B cell (primary cell): ENCODE measurements at regions not wholly inside any gene's neighbourhood (a gene's known extent, or its start where the extent isn't known, plus 50 kb on each side); places are given as distances from the start of the nearest gene placed in this dataset.

Experiments used
- ATAC-seq: fragments of 200-7000 bp; cut with Tn5 transposase; one replicate; pipeline ENCODE4 v1.10.0; 2021; ENCODE audit warnings: low read depth, mild to moderate bottlenecking, moderate number of reproducible peaks, moderate library complexity
- CTCF ChIA-PET: fragments of 350-600 bp; sonication (Branson Sonifier 250); formaldehyde crosslinking; loops from one replicate; lab custom pipeline; 2021; ENCODE audit warnings: antibody characterized with exemption, inconsistent platforms; lab: Charles Lee
- POLR2A ChIA-PET: fragments of 350-600 bp; sonication (Branson Sonifier 250); formaldehyde crosslinking; loops from one replicate; lab custom pipeline; 2021; ENCODE audit warnings: antibody characterized with exemption; lab: Charles Lee
- DNase-seq: peaks from one replicate; pipeline ENCODE4 v3.0.0; 2013
- H2AFZ ChIP-seq: 2 replicates; pipeline ENCODE4 v1.6.1; 2012; ENCODE audit warnings: mild to moderate bottlenecking, low read depth, low read length; ENCODE audit not compliant: insufficient read depth, poor library complexity, severe bottlenecking
- H3K27ac ChIP-seq, 2 donors: 1 replicate in 1 of 2; 2 replicates in 1 of 2; pipeline ENCODE4 v1.5.1; 2012 to 2013; ENCODE audit warnings: low read length in 2 of 2, mild to moderate bottlenecking in 2 of 2, moderate library complexity in 1 of 2
- H3K27me3 ChIP-seq, 4 experiments: fragments of 200-600 bp in 1 of 4; sonication (generic) in 1 of 4; replicated peaks in 1 of 4; 1 replicate in 2 of 4; 2 replicates in 2 of 4; pipeline versions ENCODE4 v1.6.1 to v1.7.0; 2013 to 2016; ENCODE audit warnings: low read length in 3 of 4, mild to moderate bottlenecking in 2 of 4, mixed read lengths in 1 of 4, moderate library complexity in 1 of 4; ENCODE audit not compliant: insufficient read depth in 4 of 4, control insufficient read depth in 3 of 4; ENCODE audit errors: control extremely low read depth in 1 of 4
- H3K36me3 ChIP-seq, 2 experiments: replicated peaks in 1 of 2; 1 replicate in 1 of 2; 2 replicates in 1 of 2; pipeline versions ENCODE4 v1.6.1 to v1.7.1; 2013; ENCODE audit warnings: low read length in 1 of 2; ENCODE audit not compliant: insufficient read depth in 2 of 2, control insufficient read depth in 1 of 2; ENCODE audit errors: control extremely low read depth in 1 of 2, extremely low read depth in 1 of 2
- H3K4me1 ChIP-seq, 2 donors: fragments of 200-600 bp in 1 of 2; sonication (generic) in 1 of 2; 1 replicate in 1 of 2; 2 replicates in 1 of 2; pipeline versions ENCODE4 v1.5.1 to v1.6.1; 2013 to 2017; ENCODE audit warnings: low read length in 2 of 2; ENCODE audit not compliant: control insufficient read depth in 2 of 2, insufficient read depth in 2 of 2
- H3K4me2 ChIP-seq: replicated peaks from 2 replicates; pipeline ENCODE3; 2012; ENCODE audit warnings: mild to moderate bottlenecking, low read depth, low read length; ENCODE audit not compliant: poor library complexity, severe bottlenecking
- H3K4me3 ChIP-seq, 5 experiments: fragments of 200-600 bp in 1 of 5; sonication (generic) in 1 of 5; 1 replicate in 3 of 5; 2 replicates in 2 of 5; pipeline versions ENCODE4 v1.5.1 to v1.7.0; 2011 to 2016; ENCODE audit warnings: low read length in 4 of 5, mild to moderate bottlenecking in 4 of 5, low read depth in 2 of 5, control low read depth in 1 of 5, moderate library complexity in 1 of 5; ENCODE audit not compliant: insufficient read depth in 1 of 5; ENCODE audit errors: control extremely low read depth in 1 of 5, extremely low read depth in 1 of 5
- H3K79me2 ChIP-seq: fragments of 200-600 bp; sonication (generic); one replicate; pipeline ENCODE4 v1.6.0; 2016; ENCODE audit warnings: low read length; ENCODE audit not compliant: control insufficient read depth, insufficient read depth
- H3K9ac ChIP-seq: fragments of 200-600 bp; sonication (generic); 2 replicates; pipeline ENCODE4 v1.6.1; 2017; ENCODE audit warnings: mild to moderate bottlenecking, low read length, moderate library complexity
- H3K9me3 ChIP-seq, 3 donors: one replicate each; pipeline versions ENCODE4 v1.6.1 to v1.7.1; 2013; ENCODE audit warnings: low read length in 2 of 3; ENCODE audit not compliant: control insufficient read depth in 2 of 3, insufficient read depth in 1 of 3; ENCODE audit errors: control extremely low read depth in 1 of 3
- H4K20me1 ChIP-seq: 2 replicates; pipeline ENCODE4 v1.6.0; 2012; ENCODE audit warnings: mild to moderate bottlenecking, low read length; ENCODE audit not compliant: insufficient read depth, control insufficient read depth, poor library complexity, severe bottlenecking
- H3K27ac Mint-ChIP-seq: one replicate; pipeline ENCODE4 v1.8.0; 2021; ENCODE audit warnings: mixed read lengths
- H3K27me3 Mint-ChIP-seq: one replicate; pipeline ENCODE4 v1.8.0; 2021; ENCODE audit warnings: mixed read lengths
- H3K4me1 Mint-ChIP-seq: one replicate; pipeline ENCODE4 v1.8.0; 2021; ENCODE audit warnings: mixed read lengths
- H3K4me3 Mint-ChIP-seq: one replicate; pipeline ENCODE4 v1.8.0; 2021; ENCODE audit warnings: mixed read lengths
- H3K9me3 Mint-ChIP-seq: one replicate; pipeline ENCODE4 v1.8.0; 2022; ENCODE audit warnings: mixed read lengths; ENCODE audit not compliant: insufficient read depth
- EZH2 ChIP-seq: IDR thresholded peaks from 2 replicates; pipeline ENCODE4 v1.6.1; 2012; ENCODE audit warnings: borderline replicate concordance, low read depth, mild to moderate bottlenecking, moderate library complexity, low read length; ENCODE audit not compliant: insufficient read depth, poor library complexity, severe bottlenecking
- WGBS: methylation state at CpG from one replicate; pipeline ENCODE4 v1.1.5; 2013; ENCODE audit warnings: missing lambda C conversion rate; ENCODE audit not compliant: insufficient coverage; 5-methylcytosine and 5-hydroxymethylcytosine counted together
- intact Hi-C: fragments of 100-400 bp; cut with micrococcal nuclease; formaldehyde crosslinking; loops from one replicate; pipeline ENCODE4 v1.10.0; 2022
- TF ChIP-seq, protein P1 (sequence below): fragments of 200-600 bp; IDR thresholded peaks from one replicate; pipeline ENCODE4 v1.8.0; 2022; ENCODE audit warnings: antibody characterized with exemption, mild to moderate bottlenecking

DNA sequence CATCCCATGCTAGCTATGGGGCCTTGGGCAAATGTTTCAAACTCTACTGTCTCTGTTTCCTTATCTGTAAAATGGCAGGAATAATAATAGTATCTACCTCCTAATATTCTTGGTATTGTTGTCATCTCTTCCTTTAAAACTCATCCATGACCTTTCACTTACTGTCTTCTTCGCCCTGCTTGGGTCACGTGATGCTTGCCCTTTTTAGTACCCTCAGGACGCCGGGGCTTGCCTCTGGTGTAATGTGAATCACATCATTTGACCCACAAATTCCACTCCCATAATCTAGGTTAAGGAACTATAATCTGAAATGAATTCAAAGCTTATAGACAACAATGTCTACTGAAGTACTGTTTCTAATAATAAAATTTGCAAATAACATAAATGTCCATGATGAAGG is 162.7 kb downstream of the DRD1 start:
- Mint-ChIP-seq H3K27me3 (no peaks in the 10 kb centered on the region), H3K27ac (no peak overlapping the region), H3K4me3 (no peak overlapping the region), H3K4me1 (peaks cover 3% of the 10 kb centered on the region), H3K9me3 (peaks cover 5% of the 10 kb centered on the region)
- Histone ChIP-seq H3K4me2 (no peak overlapping the region), H3K4me3 (no peak overlapping the region), H2AFZ (no peak overlapping the region), H3K27me3 (peaks cover 0 to 4% (median 1%) of the 10 kb centered on the region in 4 experiments), H3K4me1 (no peaks in the 10 kb centered on the region), H3K79me2 (no peaks in the 10 kb centered on the region), H3K9ac (no peak overlapping the region), H3K27ac (no peak overlapping the region), H3K9me3 (peaks cover 0 to 3% (median 0%) of the 10 kb centered on the region in 3 donors), H3K36me3 (no peaks in the 10 kb centered on the region), H4K20me1 (no peaks in the 10 kb centered on the region)
- CTCF ChIA-PET: no interaction called here
- POLR2A ChIA-PET: no interaction called here
- intact Hi-C loops: no loop called here
- WGBS: 64% methylated on average over 2 of the region's 4 CpGs
- no peak for TF ChIP-seq EZH2
- ATAC-seq (no peak), DNase-seq (no peak)

DNA sequence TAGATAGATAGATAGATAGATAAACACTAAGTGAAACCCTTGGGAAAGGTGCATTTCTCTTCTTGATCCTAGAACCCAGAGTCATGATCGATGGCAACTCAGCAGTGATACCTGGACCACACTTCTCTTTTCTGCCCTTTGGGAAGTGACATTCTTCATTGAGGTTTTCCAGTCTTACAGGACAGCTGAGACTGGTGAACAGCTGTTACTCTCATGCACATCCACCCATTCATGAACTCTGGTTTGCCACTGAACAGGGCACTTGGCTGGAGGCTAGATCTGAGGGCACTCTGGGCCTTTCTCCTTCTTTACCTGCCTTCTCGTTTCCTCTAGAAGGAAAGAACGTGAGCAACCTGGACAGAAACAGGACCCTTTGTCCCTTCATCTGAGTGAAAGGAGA is 164.5 kb downstream of the DRD1 start:
- H4K20me1 ChIP-seq: no peaks in the 10 kb centered on the region
- H3K9ac ChIP-seq: no peak overlapping the region
- H3K4me1 ChIP-seq: no peaks in the 10 kb centered on the region
- H3K9me3 Mint-ChIP-seq: peaks cover 5% of the 10 kb centered on the region
- H3K79me2 ChIP-seq: no peaks in the 10 kb centered on the region
- TF ChIP-seq, protein P1, sequence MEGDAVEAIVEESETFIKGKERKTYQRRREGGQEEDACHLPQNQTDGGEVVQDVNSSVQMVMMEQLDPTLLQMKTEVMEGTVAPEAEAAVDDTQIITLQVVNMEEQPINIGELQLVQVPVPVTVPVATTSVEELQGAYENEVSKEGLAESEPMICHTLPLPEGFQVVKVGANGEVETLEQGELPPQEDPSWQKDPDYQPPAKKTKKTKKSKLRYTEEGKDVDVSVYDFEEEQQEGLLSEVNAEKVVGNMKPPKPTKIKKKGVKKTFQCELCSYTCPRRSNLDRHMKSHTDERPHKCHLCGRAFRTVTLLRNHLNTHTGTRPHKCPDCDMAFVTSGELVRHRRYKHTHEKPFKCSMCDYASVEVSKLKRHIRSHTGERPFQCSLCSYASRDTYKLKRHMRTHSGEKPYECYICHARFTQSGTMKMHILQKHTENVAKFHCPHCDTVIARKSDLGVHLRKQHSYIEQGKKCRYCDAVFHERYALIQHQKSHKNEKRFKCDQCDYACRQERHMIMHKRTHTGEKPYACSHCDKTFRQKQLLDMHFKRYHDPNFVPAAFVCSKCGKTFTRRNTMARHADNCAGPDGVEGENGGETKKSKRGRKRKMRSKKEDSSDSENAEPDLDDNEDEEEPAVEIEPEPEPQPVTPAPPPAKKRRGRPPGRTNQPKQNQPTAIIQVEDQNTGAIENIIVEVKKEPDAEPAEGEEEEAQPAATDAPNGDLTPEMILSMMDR: no peak
- TF ChIP-seq EZH2: no peak
- H3K4me3 Mint-ChIP-seq: no peak overlapping the region
- DNase-seq: no peak
- 88% methylated on average over 3 of the region's 3 CpGs for WGBS
- H3K36me3 ChIP-seq: no peaks in the 10 kb centered on the region
- peaks cover 3% of the 10 kb centered on the region for H3K4me1 Mint-ChIP-seq
- no peak overlapping the region for H3K27ac Mint-ChIP-seq
- CTCF ChIA-PET: no interaction called here
- no peak overlapping the region for H3K4me2 ChIP-seq
- no peak overlapping the region for H2AFZ ChIP-seq
- POLR2A ChIA-PET: no interaction called here
- peaks cover 0 to 2% (median 0%) of the 10 kb centered on the region in 4 experiments for H3K27me3 ChIP-seq
- intact Hi-C loops: no loop called here
- H3K27ac ChIP-seq: no peak overlapping the region
- H3K4me3 ChIP-seq: no peak overlapping the region
- H3K9me3 ChIP-seq: peaks cover 0 to 3% (median 0%) of the 10 kb centered on the region in 3 donors
- no peaks in the 10 kb centered on the region for H3K27me3 Mint-ChIP-seq
- ATAC-seq: no peak
